Endometrial microvascular endothelial cells (primary cell): ENCODE measurements at regions not wholly inside any gene's neighbourhood (a gene's known extent, or its start where the extent isn't known, plus 50 kb on each side); places are given as distances from the start of the nearest gene placed in this dataset.

Experiments
- in situ Hi-C: cut with HindIII; loops from 2 replicates; pipeline ENCODE4 v1.10.0; 2017; ENCODE audit warnings: low sequenced_read_pairs, low pct_unique_long_range_greater_than_20kb; ENCODE audit errors: inconsistent ontology term

- in situ Hi-C loops = no loop called here
Measured at GRCh38 chr4:19772581-19772980, 479.1 kb upstream of the SLIT2 start.

GRCh38 chr4:19756661-19757060 lies 495.0 kb upstream of the SLIT2 start:
- in situ Hi-C loops = no loop called here

GRCh38 chr4:19752599-19752998 lies 499.1 kb upstream of the SLIT2 start:
- in situ Hi-C loops = no loop called here

GRCh38 chr4:19748519-19749479 lies 502.9 kb upstream of the SLIT2 start:
- in situ Hi-C loops = no loop called here

- in situ Hi-C loops = no loop called here
Measured at GRCh38 chr4:19746377-19746776, 505.3 kb upstream of the SLIT2 start.

- in situ Hi-C loops = no loop called here
Measured at GRCh38 chr4:19743115-19743638, 508.5 kb upstream of the SLIT2 start.

- in situ Hi-C loops = no loop called here
Measured at GRCh38 chr4:19739101-19739651, 512.5 kb upstream of the SLIT2 start.

GRCh38 chr4:19736968-19737756 lies 514.5 kb upstream of the SLIT2 start:
- in situ Hi-C loops = no loop called here

- in situ Hi-C loops = no loop called here
Measured at GRCh38 chr4:19735012-19735411, 516.7 kb upstream of the SLIT2 start.

GRCh38 chr4:19729886-19730651 lies 521.6 kb upstream of the SLIT2 start:
- in situ Hi-C loops = no loop called here

- in situ Hi-C loops = no loop called here
Measured at GRCh38 chr4:19728773-19729172, 522.9 kb upstream of the SLIT2 start.

- in situ Hi-C loops = no loop called here
Measured at GRCh38 chr4:19727141-19727540, 524.6 kb upstream of the SLIT2 start.

GRCh38 chr4:19725130-19725529 lies 526.6 kb upstream of the SLIT2 start:
- in situ Hi-C loops = no loop called here

GRCh38 chr4:19722404-19722803 lies 529.3 kb upstream of the SLIT2 start:
- in situ Hi-C loops = no loop called here

GRCh38 chr4:19721587-19721986 lies 530.1 kb upstream of the SLIT2 start:
- in situ Hi-C loops = no loop called here

- in situ Hi-C loops = no loop called here
Measured at GRCh38 chr4:19720610-19721009, 531.1 kb upstream of the SLIT2 start.

GRCh38 chr4:19720190-19720589 lies 531.5 kb upstream of the SLIT2 start:
- in situ Hi-C loops = no loop called here

GRCh38 chr4:19711871-19712270 lies 539.8 kb upstream of the SLIT2 start:
- in situ Hi-C loops = no loop called here

- in situ Hi-C loops = no loop called here
Measured at GRCh38 chr4:19707876-19708275, 543.8 kb upstream of the SLIT2 start.
